ENCODE measurements at regions not wholly inside any gene's neighbourhood (a gene's known extent, or its start where the extent isn't known, plus 50 kb on each side); places are given as distances from the start of the nearest gene placed in this dataset.

DNA sequence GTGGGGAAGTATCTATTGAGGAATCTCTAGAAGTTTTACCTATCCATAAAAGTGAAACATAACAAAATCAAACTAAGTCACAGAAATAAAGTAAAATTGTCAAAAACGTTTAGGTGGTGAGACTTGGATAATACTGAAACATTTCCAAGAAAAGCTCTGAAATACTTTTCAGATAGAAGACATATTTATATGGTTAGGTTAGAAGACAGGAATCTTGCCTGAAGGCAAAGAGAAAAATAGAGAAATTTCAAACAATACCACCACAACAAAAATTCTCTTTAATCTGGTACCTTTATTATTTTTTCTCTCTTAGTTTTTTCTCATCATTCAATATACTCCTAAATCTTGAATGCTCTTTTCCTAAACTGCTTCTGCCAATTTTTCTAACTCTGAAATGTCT, 222.7 kb upstream of the PLSCR5 start:
- DNase-seq: no peak

DNA sequence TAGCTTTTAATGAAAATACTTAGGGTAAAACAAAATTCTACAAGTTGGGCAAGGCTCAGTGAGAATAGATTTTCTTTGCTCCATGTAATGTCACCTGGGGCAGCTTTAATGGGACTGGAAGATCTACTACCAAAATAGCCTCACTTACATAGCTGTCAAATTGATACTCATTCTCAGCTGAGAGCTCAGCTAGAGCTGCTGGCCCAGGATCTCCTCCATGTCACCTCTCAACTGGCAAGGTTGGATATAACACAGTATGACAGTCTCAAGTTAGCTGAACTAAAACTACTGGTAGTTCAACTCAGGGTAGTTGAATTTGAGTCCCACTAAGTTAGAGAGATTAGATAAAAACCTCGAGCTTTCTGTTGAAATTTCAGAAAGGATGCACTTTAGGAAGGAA, 218.5 kb upstream of the PLSCR5 start:
- DNase-seq: no peak

DNA sequence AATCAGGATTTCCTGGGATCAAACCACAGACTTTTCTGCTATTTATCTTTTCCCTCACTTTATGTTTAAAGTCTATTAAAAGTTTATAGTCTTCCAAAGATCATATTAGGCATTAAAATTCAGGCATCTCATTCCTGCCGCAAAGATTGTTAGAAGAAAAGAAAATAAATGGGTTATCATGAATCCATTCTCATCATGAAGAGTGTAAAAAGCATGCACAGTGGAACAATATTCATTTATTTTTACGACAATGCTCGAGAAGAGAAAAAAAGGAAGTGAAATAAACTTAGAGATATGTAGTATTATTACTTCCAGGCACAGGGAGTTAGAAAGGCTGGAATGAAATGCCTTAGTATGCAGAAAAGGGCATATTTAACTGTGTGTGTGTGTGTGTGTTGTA, 213.7 kb upstream of the PLSCR5 start:
- DNase-seq: no peak

GRCh38 chr3:146818301-146818700, 213.2 kb upstream of the PLSCR5 start:
- DNase-seq: no peak

GRCh38 chr3:146817704-146818103, 212.6 kb upstream of the PLSCR5 start:
- DNase-seq: peak in 1 of 3 experiments; percentile 73

DNA sequence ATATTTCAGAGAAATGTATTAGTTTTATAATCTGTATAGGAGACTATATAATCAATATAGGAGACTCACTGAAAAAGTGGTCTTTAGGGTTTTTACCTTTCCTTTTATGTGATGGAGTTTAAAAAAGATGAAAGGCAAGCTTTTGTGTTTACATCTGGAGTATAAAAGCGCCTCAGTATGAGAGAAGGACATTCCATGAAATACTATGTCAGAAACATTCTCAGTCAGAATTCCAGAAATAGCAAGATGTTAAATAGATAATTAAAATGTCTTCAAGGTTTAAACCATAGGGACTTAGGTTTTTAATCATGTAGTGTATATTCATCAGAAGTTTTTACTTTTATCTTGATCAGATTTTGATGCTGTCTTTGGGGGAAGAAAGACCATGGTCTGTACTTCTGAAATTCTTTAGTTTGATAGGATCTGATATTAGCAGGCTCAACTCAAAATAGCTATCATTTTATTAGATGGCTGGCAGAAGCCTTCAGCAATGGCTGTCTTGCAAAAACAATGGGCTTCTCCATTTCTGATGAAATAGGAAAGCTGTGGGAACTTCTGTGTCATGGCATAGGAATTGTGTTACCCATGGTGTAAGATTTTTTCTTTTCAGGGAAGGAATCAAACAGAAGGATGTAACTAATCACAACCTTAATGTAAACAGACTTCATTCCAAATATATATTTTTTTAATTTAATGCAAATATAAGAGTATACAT, 209.6 kb upstream of the PLSCR5 start:
- no peak for DNase-seq

GRCh38 chr3:146813496-146813895, 208.3 kb upstream of the PLSCR5 start:
- DNase-seq: no peak

GRCh38 chr3:146803745-146804144, 198.6 kb upstream of the PLSCR5 start:
- no peak for DNase-seq

- peak in 1 of 3 experiments; percentile 38 for DNase-seq
Measured at GRCh38 chr3:146801492-146801891, 196.3 kb upstream of the PLSCR5 start.

DNA sequence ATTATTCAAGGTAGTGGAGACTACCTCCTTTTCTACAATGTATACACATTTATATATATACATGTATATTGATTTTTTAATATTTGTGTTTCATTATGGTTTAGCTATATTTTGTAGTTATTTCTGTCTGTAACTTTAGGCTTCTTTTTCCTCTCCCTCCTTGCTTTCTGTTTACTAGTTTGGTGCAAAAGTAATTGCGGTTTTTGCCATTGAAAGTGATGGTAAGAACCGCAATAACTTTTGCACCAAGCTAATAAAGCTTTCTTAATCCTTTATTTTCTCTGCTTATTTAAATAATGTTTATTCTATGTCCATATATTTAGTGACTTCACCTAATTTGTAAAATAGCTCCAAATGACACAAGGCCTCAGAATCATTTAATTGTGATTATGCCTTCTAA, 195.3 kb upstream of the PLSCR5 start:
- no peak for DNase-seq

DNA sequence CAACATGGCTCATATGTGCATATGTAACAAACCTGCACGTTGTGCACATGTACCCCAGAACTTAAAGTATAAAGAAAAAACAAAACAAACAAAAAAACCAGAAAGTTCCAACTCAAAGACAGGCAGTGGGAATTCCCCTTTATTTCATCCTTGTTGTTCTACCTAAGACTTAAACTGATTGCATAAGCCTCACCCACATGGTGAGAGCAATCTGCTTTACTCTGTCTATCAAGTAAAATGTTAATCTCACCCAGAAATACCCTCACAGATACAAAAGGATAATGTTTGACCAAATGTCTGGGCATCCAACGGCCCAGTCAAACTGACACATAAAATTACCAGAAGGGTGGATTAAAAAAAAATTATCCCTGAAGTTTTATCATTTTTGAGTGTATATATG, 190.9 kb upstream of the PLSCR5 start:
- no peak for DNase-seq

DNA sequence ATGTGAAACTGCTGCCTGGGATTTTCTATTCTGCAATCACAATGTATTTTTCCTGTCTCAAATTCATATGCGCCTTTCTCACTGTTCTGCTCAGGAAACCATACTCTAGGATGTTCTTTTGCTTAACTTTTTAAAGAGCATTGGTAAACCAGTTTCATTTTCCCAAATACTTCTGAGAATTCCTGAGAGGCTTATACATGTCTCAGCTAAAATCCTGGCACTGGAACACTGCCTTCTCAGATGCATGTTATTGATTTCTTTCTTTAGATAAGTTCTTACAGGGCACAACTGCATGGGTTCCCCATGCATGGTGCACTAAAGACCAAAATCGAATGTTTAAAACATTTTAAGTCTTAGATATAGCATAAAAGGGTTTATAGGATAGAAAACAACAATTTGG, 178.3 kb upstream of the PLSCR5 start:
- no peak for DNase-seq

DNA sequence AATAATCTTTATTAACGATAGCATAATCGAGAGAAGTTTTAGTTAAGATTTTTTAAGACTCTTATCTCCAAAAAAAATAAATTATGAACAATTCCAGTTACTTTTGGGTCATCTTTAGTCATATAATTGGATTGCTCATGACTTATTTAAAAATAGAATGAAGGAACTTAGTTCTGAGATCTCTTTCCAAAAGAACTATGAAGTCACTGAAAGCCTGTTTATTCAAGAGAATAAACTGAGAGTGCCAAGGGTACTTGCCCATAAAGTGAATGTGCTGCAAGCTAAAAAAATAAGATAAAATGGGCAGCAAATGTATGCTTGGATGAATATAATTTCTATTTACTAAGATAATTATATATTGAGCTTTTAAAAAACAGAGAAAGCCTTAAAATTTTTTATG, 176.5 kb upstream of the PLSCR5 start:
- DNase-seq: no peak

GRCh38 chr3:146781059-146781458, 175.9 kb upstream of the PLSCR5 start:
- DNase-seq: no peak

- no peak for DNase-seq
Measured at GRCh38 chr3:146780251-146780650, 175.1 kb upstream of the PLSCR5 start.

- no peak for DNase-seq
Measured at GRCh38 chr3:146777941-146778340, 172.8 kb upstream of the PLSCR5 start.

- no peak for DNase-seq
Measured at GRCh38 chr3:146772211-146772743, 167.1 kb upstream of the PLSCR5 start.

DNA sequence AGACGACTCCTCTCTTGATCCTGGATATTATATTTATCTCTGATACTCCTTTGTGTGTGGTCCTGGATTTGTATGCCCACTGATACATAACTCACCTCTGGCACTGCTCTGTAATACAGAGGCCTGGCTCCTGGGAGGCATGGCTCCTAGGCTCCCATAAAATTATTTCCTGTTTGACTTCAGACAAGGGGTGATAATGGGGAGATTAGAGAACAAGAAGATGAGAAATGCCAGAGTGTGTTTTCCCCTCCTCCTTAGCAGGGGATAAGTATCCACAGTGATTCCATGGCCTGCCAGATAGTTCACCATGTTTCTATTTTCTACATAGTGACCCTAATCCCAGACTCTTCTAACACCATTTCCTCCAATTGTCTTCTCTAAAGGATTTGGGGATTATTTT, 165.7 kb upstream of the PLSCR5 start:
- no peak for DNase-seq

DNA sequence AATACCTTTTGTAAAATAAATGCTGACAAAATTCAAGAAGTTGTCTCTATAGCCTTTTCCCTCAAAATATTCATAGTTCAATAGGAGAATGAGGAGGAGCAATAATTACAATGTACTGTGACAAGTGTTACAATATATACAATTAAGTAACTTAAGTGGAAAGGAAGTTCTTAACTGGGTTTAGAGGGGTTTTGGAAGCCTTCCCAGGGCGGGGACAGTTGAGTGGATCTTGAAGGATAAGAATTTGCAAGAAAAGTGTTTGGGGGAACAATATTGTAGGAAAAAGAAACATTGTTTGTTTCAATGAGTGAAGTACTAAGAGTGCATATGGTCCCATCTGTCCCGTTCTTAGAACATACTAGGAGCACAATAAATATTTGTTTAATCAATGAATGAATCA, 165.2 kb upstream of the PLSCR5 start:
- no peak for DNase-seq

GRCh38 chr3:146757759-146758158, 152.6 kb upstream of the PLSCR5 start:
- no peak for DNase-seq

DNA sequence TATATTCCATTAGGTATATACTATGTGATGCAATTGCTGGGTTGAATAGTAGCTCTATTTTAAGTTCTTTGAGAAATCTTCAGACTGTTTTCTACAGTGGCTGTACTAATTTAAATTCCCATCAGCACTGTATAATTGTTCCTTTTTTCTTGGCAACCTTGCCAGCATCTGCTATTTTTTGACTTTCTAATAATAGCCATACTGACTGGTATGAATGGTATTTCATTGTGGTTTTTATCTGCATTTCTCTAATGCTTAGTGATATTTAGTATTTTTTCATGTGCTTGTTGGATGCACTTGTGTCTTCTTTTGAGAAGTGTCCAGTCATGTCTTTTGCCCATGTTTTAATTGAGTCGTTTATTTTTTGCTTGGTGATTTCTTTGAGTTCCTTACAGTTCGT, 145.1 kb upstream of the PLSCR5 start:
- DNase-seq: no peak

GRCh38 chr3:146747928-146748327, 142.8 kb upstream of the PLSCR5 start:
- DNase-seq: peak in 1 of 3 experiments; percentile 37

DNA sequence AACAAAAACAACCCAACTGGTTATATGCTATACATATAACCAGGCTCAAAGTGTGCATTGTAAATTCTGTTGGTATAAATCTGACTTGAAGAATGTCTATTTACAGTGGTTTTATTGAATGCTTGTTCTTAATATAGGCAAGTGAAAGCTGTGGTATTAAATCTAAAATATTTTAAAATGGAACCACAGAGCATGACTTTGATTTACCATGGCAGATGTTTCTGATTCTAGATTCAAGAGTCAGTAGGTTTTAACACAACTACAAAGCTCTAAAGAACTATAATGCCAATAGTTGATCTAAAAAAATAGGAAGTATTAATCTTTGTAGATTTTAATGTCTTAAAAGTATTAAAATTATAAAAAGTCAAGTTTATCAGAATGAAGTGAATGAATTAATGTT, 141.9 kb upstream of the PLSCR5 start:
- no peak for DNase-seq

GRCh38 chr3:146746190-146746589, 141.0 kb upstream of the PLSCR5 start:
- no peak for DNase-seq

GRCh38 chr3:146739203-146739671, 134.1 kb upstream of the PLSCR5 start:
- DNase-seq: no peak

All from NCI-H1417 (cell line).